ENCODE measurements at regions not wholly inside any gene's neighbourhood (a gene's known extent, or its start where the extent isn't known, plus 50 kb on each side); places are given as distances from the start of the nearest gene placed in this dataset.

GRCh38 chr4:177185579-177185978 lies 124.1 kb upstream of the NEIL3 start:
- TF ChIP-seq, protein P1, sequence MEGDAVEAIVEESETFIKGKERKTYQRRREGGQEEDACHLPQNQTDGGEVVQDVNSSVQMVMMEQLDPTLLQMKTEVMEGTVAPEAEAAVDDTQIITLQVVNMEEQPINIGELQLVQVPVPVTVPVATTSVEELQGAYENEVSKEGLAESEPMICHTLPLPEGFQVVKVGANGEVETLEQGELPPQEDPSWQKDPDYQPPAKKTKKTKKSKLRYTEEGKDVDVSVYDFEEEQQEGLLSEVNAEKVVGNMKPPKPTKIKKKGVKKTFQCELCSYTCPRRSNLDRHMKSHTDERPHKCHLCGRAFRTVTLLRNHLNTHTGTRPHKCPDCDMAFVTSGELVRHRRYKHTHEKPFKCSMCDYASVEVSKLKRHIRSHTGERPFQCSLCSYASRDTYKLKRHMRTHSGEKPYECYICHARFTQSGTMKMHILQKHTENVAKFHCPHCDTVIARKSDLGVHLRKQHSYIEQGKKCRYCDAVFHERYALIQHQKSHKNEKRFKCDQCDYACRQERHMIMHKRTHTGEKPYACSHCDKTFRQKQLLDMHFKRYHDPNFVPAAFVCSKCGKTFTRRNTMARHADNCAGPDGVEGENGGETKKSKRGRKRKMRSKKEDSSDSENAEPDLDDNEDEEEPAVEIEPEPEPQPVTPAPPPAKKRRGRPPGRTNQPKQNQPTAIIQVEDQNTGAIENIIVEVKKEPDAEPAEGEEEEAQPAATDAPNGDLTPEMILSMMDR (IDR thresholded peaks at IDR 0.05; ENCODE audit: low read depth, low read length): no peak
- no peak for TF ChIP-seq EZH2phosphoT487 (IDR thresholded peaks at IDR 0.05; ENCODE audit: low read depth)
